Keratinocyte (primary cell): ENCODE measurements at regions not wholly inside any gene's neighbourhood (a gene's known extent, or its start where the extent isn't known, plus 50 kb on each side); places are given as distances from the start of the nearest gene placed in this dataset.
"Not testable (repeated sequence)": the region's sequence is repeated elsewhere in the genome, so short reads cannot be mapped to it uniquely, and the experiment has no call there.

Experiments
- DNase-seq: peaks from one replicate; pipeline ENCODE4 v3.0.0-alpha.2; 2011; ENCODE audit warnings: low read depth, missing footprints, low spot score
- FAIRE-seq: peaks from 2 replicates; lab custom pipeline; 2011; peaks lifted over from hg19 to GRCh38; lab: Jason Lieb, UNC
- H2AFZ ChIP-seq: 2 replicates; pipeline ENCODE4 v1.6.0; 2012; ENCODE audit warnings: low read length, control low read depth, inconsistent platforms; ENCODE audit not compliant: control insufficient read depth
- H3K27ac ChIP-seq: 2 replicates; pipeline ENCODE4 v1.5.1; 2011; ENCODE audit warnings: low read length; ENCODE audit not compliant: control insufficient read depth, insufficient read depth
- H3K27me3 ChIP-seq: 3 replicates; pipeline ENCODE4 v1.6.0; 2011; ENCODE audit warnings: low read length; ENCODE audit not compliant: control insufficient read depth, insufficient read depth; ENCODE audit errors: extremely low read depth
- H3K36me3 ChIP-seq, 2 experiments: 2 replicates in 1 of 2; 3 replicates in 1 of 2; pipeline ENCODE4 v1.5.1; 2011; ENCODE audit warnings: low read length in 2 of 2, mild to moderate bottlenecking in 1 of 2; ENCODE audit not compliant: control insufficient read depth in 2 of 2, insufficient read depth in 2 of 2; ENCODE audit errors: extremely low read depth in 1 of 2
- H3K4me1 ChIP-seq: 3 replicates; pipeline ENCODE4 v1.5.1; 2011; ENCODE audit warnings: low read length; ENCODE audit not compliant: control insufficient read depth, insufficient read depth; ENCODE audit errors: extremely low read depth
- H3K4me2 ChIP-seq: 3 replicates; pipeline ENCODE4 v1.6.0; 2011; ENCODE audit warnings: low read depth, low read length; ENCODE audit not compliant: control insufficient read depth, insufficient read depth; ENCODE audit errors: extremely low read depth
- H3K4me3 ChIP-seq, 3 experiments: fragments of 200-600 bp in 1 of 3; sonication (generic) in 1 of 3; 2 replicates in 2 of 3; 3 replicates in 1 of 3; pipeline ENCODE4 v1.5.1; 2011 to 2016; ENCODE audit warnings: low read length in 3 of 3, mild to moderate bottlenecking in 3 of 3, control low read depth in 2 of 3, inconsistent platforms in 1 of 3, low read depth in 1 of 3, mixed read lengths in 1 of 3, mixed run types in 1 of 3, moderate library complexity in 1 of 3; ENCODE audit not compliant: control insufficient read depth in 2 of 3, insufficient read depth in 2 of 3; ENCODE audit errors: extremely low read depth in 1 of 3
- H3K79me2 ChIP-seq: 2 replicates; pipeline ENCODE4 v1.6.0; 2012; ENCODE audit warnings: low read length; ENCODE audit not compliant: control insufficient read depth, insufficient read depth
- H3K9ac ChIP-seq: 3 replicates; pipeline ENCODE4 v1.6.0; 2011; ENCODE audit warnings: low read length; ENCODE audit not compliant: control insufficient read depth, insufficient read depth; ENCODE audit errors: extremely low read depth
- H3K9me1 ChIP-seq: 3 replicates; pipeline ENCODE4 v1.6.0; 2011; ENCODE audit warnings: low read length; ENCODE audit not compliant: control insufficient read depth, insufficient read depth; ENCODE audit errors: extremely low read depth
- H3K9me3 ChIP-seq: 2 replicates; pipeline ENCODE4 v1.5.1; 2012; ENCODE audit warnings: low read depth, low read length; ENCODE audit not compliant: control insufficient read depth
- H4K20me1 ChIP-seq: 3 replicates; pipeline ENCODE4 v1.6.0; 2011; ENCODE audit warnings: low read length; ENCODE audit not compliant: control insufficient read depth, insufficient read depth; ENCODE audit errors: extremely low read depth
- EZH2 ChIP-seq: IDR thresholded peaks from one replicate; pipeline ENCODE4 v1.6.1; 2012; ENCODE audit warnings: inconsistent platforms, mild to moderate bottlenecking, low read length, moderate library complexity
- dilution Hi-C: fragments of 300-500 bp; cut with MboI; formaldehyde crosslinking; loops from one replicate; pipeline ENCODE4 v1.7.0; 2020; ENCODE audit warnings: low sequenced_read_pairs; ENCODE audit not compliant: extremely low pct_ligation_motif_present
- TF ChIP-seq, protein P1 (sequence below), 3 experiments: IDR thresholded peaks in 1 of 3; conservative IDR thresholded peaks in 1 of 3; optimal IDR thresholded peaks in 1 of 3; 2 replicates in 2 of 3; 3 replicates in 1 of 3; pipeline versions ENCODE3 to v1.5.1; 2011; ENCODE audit warnings: low read length in 3 of 3, mild to moderate bottlenecking in 3 of 3, moderate library complexity in 2 of 3, control low read depth in 1 of 3, inconsistent platforms in 1 of 3; ENCODE audit not compliant: insufficient read depth in 2 of 3; ENCODE audit errors: extremely low read depth in 1 of 3

DNA sequence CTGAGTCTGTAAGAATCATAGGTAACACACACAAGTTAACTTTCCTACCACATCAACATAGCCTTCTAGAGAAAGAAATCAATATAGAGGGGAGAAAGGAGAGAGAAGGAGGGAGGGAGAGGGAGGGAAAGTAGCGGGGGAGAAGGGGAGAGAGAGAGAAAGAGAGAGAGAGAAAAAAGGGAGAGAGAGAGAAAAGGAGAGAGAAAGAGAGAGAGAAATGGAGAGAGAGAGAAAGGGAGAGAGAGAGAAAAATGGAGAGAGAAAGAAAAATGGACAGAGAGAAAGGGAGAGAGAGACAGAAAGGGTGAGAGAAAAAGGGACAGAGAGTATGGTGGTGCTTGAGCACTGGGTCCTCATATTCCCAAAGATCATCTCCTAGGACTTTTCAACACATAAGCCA, 591.7 kb downstream of the ZEB2 start:
- Histone ChIP-seq H3K9me3 (no peaks in the 10 kb centered on the region), H3K4me2 (no peak overlapping the region), H3K27ac (no peak overlapping the region), H4K20me1 (no peaks in the 10 kb centered on the region), H3K27me3 (no peaks in the 10 kb centered on the region), H3K4me1 (no peaks in the 10 kb centered on the region), H3K4me3 (no peak overlapping the region), H3K36me3 (no peaks in the 10 kb centered on the region), H2AFZ (no peak overlapping the region), H3K79me2 (no peaks in the 10 kb centered on the region), H3K9ac (no peak overlapping the region), H3K9me1 (no peaks in the 10 kb centered on the region)
- TF ChIP-seq, protein P1, sequence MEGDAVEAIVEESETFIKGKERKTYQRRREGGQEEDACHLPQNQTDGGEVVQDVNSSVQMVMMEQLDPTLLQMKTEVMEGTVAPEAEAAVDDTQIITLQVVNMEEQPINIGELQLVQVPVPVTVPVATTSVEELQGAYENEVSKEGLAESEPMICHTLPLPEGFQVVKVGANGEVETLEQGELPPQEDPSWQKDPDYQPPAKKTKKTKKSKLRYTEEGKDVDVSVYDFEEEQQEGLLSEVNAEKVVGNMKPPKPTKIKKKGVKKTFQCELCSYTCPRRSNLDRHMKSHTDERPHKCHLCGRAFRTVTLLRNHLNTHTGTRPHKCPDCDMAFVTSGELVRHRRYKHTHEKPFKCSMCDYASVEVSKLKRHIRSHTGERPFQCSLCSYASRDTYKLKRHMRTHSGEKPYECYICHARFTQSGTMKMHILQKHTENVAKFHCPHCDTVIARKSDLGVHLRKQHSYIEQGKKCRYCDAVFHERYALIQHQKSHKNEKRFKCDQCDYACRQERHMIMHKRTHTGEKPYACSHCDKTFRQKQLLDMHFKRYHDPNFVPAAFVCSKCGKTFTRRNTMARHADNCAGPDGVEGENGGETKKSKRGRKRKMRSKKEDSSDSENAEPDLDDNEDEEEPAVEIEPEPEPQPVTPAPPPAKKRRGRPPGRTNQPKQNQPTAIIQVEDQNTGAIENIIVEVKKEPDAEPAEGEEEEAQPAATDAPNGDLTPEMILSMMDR (optimal IDR thresholded peaks at IDR 0.05 in 1 of 3, IDR thresholded peaks at IDR 0.05 in 1 of 3, conservative IDR thresholded peaks at IDR 0.05 in 1 of 3; ENCODE audit: extremely low read depth in 1 of 3, insufficient read depth in 2 of 3, low read length in 3 of 3), result no peak
- TF ChIP-seq EZH2, result no peak
- DNase-seq (no peak), FAIRE-seq (no peak)
- dilution Hi-C loops, result no loop called here

DNA sequence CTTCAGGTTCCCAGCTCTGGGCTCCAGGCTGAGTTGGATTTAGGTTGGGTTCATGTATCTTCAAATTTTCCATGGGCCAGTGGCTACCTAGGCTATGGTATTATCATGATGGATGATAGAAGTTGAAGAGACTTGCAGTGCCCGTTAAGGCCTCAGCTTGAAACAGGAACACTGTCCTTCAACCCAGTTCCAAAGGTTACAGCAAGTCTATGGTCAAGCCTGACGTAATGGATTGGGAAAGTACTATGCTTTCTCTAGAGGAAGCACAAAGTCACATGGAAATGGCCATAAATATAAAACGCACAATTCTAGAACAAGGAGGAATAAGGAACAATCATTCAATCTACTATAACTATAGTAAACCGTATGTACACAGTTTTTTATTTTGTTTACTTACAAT, 593.2 kb downstream of the ZEB2 start:
- Histone ChIP-seq H2AFZ (no peak overlapping the region), H3K9ac (no peak overlapping the region), H3K9me3 (no peaks in the 10 kb centered on the region), H3K9me1 (no peaks in the 10 kb centered on the region), H3K4me3 (no peak overlapping the region), H3K4me1 (no peaks in the 10 kb centered on the region), H4K20me1 (no peaks in the 10 kb centered on the region), H3K79me2 (no peaks in the 10 kb centered on the region), H3K4me2 (no peak overlapping the region), H3K27ac (no peak overlapping the region), H3K36me3 (no peaks in the 10 kb centered on the region), H3K27me3 (no peaks in the 10 kb centered on the region)
- dilution Hi-C loops, result no loop called here
- DNase-seq (no peak), FAIRE-seq (no peak)
- TF ChIP-seq, protein P1 (optimal IDR thresholded peaks at IDR 0.05 in 1 of 3, IDR thresholded peaks at IDR 0.05 in 1 of 3, conservative IDR thresholded peaks at IDR 0.05 in 1 of 3; ENCODE audit: extremely low read depth in 1 of 3, insufficient read depth in 2 of 3, low read length in 3 of 3), result no peak
- TF ChIP-seq EZH2, result no peak

DNA sequence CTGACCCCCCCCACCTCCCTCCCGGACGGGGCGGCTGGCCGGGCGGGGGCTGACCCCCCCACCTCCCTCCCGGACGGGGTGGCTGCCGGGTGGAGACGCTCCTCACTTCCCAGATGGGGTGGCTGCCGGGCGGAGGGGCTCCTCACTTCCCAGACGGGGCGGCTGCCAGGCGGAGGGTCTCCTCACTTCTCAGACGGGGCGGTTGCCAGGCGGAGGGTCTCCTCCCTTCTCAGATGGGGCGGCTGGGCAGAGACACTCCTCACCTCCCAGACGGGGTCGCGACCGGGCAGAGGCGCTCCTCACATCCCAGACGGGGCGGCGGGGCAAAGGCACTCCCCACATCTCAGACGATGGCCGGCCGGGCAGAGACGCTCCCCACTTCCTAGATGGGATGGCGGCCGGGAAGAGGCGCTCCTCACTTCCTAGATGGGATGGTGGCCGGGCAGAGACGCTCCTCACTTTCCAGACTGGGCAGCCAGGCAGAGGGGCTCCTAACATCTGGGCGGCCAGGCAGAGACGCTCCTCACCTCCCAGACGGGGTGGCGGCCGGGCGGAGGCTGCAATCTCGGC, 597.6 kb downstream of the ZEB2 start:
- dilution Hi-C loops, H3K9me1 ChIP-seq, H3K9ac ChIP-seq, H4K20me1 ChIP-seq, H3K27ac ChIP-seq, H3K4me2 ChIP-seq, H3K36me3 ChIP-seq, H3K4me3 ChIP-seq, H3K9me3 ChIP-seq, FAIRE-seq, H2AFZ ChIP-seq, DNase-seq, H3K79me2 ChIP-seq, H3K4me1 ChIP-seq, H3K27me3 ChIP-seq: not testable (repeated sequence)
